ENCODE measurements at regions not wholly inside any gene's neighbourhood (a gene's known extent, or its start where the extent isn't known, plus 50 kb on each side); places are given as distances from the start of the nearest gene placed in this dataset.
A peak's percentile ranks its signal among the peaks of the same experiment; 100 is the strongest.

GRCh38 chr1:80925130-80925805, 875.5 kb upstream of the ADGRL2 start:
- peaks cover 22 to 25% of the 10 kb centered on the region in 2 experiments for H3K4me1 ChIP-seq (ENCODE audit: control insufficient read depth in 1 of 2, insufficient read depth in 1 of 2, low read depth in 1 of 2, low read length in 1 of 2)
- H3K27ac ChIP-seq, result peak overlapping the region; percentile 82
- no peaks in the 10 kb centered on the region for H3K27me3 ChIP-seq
- no peak for TF ChIP-seq CTCF (IDR thresholded peaks at IDR 0.05)
- H3K9me3 ChIP-seq, result peaks cover 4% of the 10 kb centered on the region
- H3K36me3 ChIP-seq, result no peaks in the 10 kb centered on the region
- H3K4me3 ChIP-seq (ENCODE audit: low read depth in 1 of 2, low read length in 1 of 2), result peak overlapping the region in 1 of 2 experiments; percentile 18

DNA sequence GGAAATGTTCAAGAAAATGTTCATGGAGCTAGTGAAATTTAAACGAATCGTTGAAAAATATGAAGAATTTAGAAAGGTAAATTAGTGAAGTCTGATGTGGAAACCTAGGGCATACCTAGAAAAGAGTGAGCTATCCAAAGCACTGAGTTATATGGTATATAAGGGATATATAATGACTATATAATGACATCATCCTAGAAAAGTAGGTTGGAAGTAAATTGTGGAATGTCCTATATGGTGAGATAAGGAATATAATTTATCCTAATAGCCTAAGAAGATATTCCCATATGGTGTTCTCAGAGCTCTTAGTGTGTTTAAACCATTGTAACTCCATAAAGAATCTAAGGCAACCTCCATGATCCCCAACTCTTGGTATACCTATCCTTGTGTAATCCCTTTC, 876.4 kb upstream of the ADGRL2 start:
- Histone ChIP-seq H3K4me1 (ENCODE audit: control insufficient read depth in 1 of 2, insufficient read depth in 1 of 2, low read depth in 1 of 2, low read length in 1 of 2) (peaks cover 26 to 29% of the 10 kb centered on the region in 2 experiments), H3K4me3 (ENCODE audit: low read depth in 1 of 2, low read length in 1 of 2) (no peak overlapping the region), H3K27ac (peak overlapping the region; percentile 82), H3K27me3 (no peaks in the 10 kb centered on the region), H3K9me3 (no peaks in the 10 kb centered on the region), H3K36me3 (no peaks in the 10 kb centered on the region)
- no peak for TF ChIP-seq CTCF (IDR thresholded peaks at IDR 0.05)

GRCh38 chr1:80922906-80923305, 877.8 kb upstream of the ADGRL2 start:
- peaks cover 28 to 32% of the 10 kb centered on the region in 2 experiments for H3K4me1 ChIP-seq (ENCODE audit: control insufficient read depth in 1 of 2, insufficient read depth in 1 of 2, low read depth in 1 of 2, low read length in 1 of 2)
- no peaks in the 10 kb centered on the region for H3K9me3 ChIP-seq
- no peaks in the 10 kb centered on the region for H3K36me3 ChIP-seq

DNA sequence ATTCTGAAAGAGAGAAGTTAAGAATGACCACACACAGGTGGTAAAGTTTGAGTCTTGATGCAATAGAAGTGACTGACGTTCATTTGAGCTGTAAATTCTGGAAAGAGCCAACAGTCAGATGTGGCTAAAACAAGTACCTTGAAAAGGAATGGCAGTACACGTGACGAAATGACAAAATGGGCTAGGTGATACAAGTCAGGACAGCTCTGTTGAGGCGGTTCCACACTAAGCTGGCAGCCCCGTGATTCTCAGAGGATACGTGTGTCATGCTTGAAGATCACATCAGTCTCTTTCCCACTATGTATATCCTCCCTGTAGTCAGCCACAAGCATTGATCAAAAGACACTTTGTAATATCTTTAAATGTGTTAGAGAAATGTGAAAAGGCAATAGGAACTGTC, 881.3 kb upstream of the ADGRL2 start:
- no peak for TF ChIP-seq CTCF (IDR thresholded peaks at IDR 0.05)
- no peaks in the 10 kb centered on the region for H3K36me3 ChIP-seq
- no peak overlapping the region for H3K4me3 ChIP-seq (ENCODE audit: low read depth in 1 of 2, low read length in 1 of 2)
- peaks cover 10 to 11% of the 10 kb centered on the region in 2 experiments for H3K4me1 ChIP-seq (ENCODE audit: control insufficient read depth in 1 of 2, insufficient read depth in 1 of 2, low read depth in 1 of 2, low read length in 1 of 2)
- H3K27me3 ChIP-seq, result no peaks in the 10 kb centered on the region
- no peak overlapping the region for H3K27ac ChIP-seq
- no peaks in the 10 kb centered on the region for H3K9me3 ChIP-seq

More at GRCh38 chr1:80922906-80923305, 877.8 kb upstream of the ADGRL2 start:
- H3K4me3 ChIP-seq (ENCODE audit: low read depth in 1 of 2, low read length in 1 of 2), result no peak overlapping the region
- no peak for TF ChIP-seq CTCF (IDR thresholded peaks at IDR 0.05)
- no peaks in the 10 kb centered on the region for H3K27me3 ChIP-seq
- H3K27ac ChIP-seq, result no peak overlapping the region

DNA sequence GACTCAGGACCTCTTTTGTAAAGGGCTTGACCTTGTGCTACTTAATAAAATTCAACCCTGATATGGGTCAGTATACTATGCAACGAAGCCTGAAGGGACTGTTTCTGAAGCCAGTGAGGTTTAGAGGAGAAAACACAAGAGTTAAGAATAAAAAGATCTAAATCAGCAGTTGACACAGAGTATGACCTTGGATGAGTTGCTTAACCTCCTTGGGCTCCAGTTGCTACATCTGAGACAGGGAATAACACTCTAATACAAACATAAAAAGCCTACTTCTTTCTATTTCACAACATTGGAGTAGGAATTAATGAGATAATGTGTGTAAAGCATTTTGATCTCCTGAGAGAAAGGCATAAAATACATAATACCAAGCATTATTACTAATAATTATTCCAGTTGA, 882.4 kb upstream of the ADGRL2 start:
- no peak for TF ChIP-seq CTCF (IDR thresholded peaks at IDR 0.05)
- Histone ChIP-seq H3K9me3 (no peaks in the 10 kb centered on the region), H3K27me3 (no peaks in the 10 kb centered on the region), H3K4me3 (ENCODE audit: low read depth in 1 of 2, low read length in 1 of 2) (no peak overlapping the region), H3K4me1 (ENCODE audit: control insufficient read depth in 1 of 2, insufficient read depth in 1 of 2, low read depth in 1 of 2, low read length in 1 of 2) (peaks cover 19 to 21% of the 10 kb centered on the region in 2 experiments), H3K36me3 (no peaks in the 10 kb centered on the region), H3K27ac (no peak overlapping the region)

Measured in neutrophil (primary cell).